ENCODE measurements at regions not wholly inside any gene's neighbourhood (a gene's known extent, or its start where the extent isn't known, plus 50 kb on each side); places are given as distances from the start of the nearest gene placed in this dataset.

DNA sequence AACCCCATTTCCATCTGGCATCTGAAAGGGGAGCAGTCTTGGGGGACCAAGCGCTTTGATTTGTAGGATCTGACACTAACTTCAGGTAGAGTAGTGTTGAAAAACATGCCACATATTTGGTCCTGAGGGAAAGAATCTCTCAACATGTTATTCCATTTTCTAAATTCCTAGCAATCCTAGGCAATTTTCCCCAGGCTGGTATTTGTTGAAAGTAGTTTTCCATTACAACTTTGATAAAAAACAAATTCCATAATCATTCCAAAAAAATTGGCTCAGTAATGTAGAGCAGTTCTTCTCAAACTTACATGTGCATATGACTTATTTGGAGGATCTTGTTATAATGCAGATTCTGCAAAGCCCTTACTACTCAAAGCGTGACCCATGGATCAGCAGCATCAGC is 477.9 kb downstream of the ACTL7B start:
- Histone ChIP-seq H3K79me2 (ENCODE audit: control insufficient read depth, insufficient read depth, low read length) (no peaks in the 10 kb centered on the region), H3K9me3 (ENCODE audit: control extremely low read depth in 1 of 3, control insufficient read depth in 2 of 3, insufficient read depth in 1 of 3, low read length in 2 of 3) (peaks cover 0 to 11% (median 0%) of the 10 kb centered on the region in 3 donors), H4K20me1 (ENCODE audit: control insufficient read depth, insufficient read depth, low read length, poor library complexity, severe bottlenecking) (no peaks in the 10 kb centered on the region), H3K4me3 (ENCODE audit: control extremely low read depth in 1 of 5, extremely low read depth in 1 of 5, insufficient read depth in 1 of 5, low read depth in 2 of 5, low read length in 4 of 5) (no peak overlapping the region), H2AFZ (ENCODE audit: insufficient read depth, low read depth, low read length, poor library complexity, severe bottlenecking) (no peak overlapping the region), H3K9ac (ENCODE audit: low read length) (no peak overlapping the region), H3K36me3 (replicated peaks in 1 of 2; ENCODE audit: control extremely low read depth in 1 of 2, control insufficient read depth in 1 of 2, extremely low read depth in 1 of 2, insufficient read depth in 2 of 2, low read length in 1 of 2) (no peaks in the 10 kb centered on the region), H3K27ac (ENCODE audit: low read length in 2 of 2) (no peak overlapping the region), H3K27me3 (replicated peaks in 1 of 4; ENCODE audit: control extremely low read depth in 1 of 4, control insufficient read depth in 3 of 4, insufficient read depth in 4 of 4, low read length in 3 of 4) (no peaks in the 10 kb centered on the region), H3K4me2 (replicated peaks; ENCODE audit: low read depth, low read length, poor library complexity, severe bottlenecking) (no peak overlapping the region), H3K4me1 (ENCODE audit: control insufficient read depth in 2 of 2, insufficient read depth in 2 of 2, low read length in 2 of 2) (no peaks in the 10 kb centered on the region)
- peaks cover 6% of the 10 kb centered on the region for H3K9me3 Mint-ChIP-seq (ENCODE audit: insufficient read depth)
- H3K4me3 Mint-ChIP-seq: no peak overlapping the region
- TF ChIP-seq EZH2 (IDR thresholded peaks at IDR 0.05; ENCODE audit: borderline replicate concordance, insufficient read depth, low read depth, low read length, poor library complexity, severe bottlenecking): no peak
- TF ChIP-seq, protein P1, sequence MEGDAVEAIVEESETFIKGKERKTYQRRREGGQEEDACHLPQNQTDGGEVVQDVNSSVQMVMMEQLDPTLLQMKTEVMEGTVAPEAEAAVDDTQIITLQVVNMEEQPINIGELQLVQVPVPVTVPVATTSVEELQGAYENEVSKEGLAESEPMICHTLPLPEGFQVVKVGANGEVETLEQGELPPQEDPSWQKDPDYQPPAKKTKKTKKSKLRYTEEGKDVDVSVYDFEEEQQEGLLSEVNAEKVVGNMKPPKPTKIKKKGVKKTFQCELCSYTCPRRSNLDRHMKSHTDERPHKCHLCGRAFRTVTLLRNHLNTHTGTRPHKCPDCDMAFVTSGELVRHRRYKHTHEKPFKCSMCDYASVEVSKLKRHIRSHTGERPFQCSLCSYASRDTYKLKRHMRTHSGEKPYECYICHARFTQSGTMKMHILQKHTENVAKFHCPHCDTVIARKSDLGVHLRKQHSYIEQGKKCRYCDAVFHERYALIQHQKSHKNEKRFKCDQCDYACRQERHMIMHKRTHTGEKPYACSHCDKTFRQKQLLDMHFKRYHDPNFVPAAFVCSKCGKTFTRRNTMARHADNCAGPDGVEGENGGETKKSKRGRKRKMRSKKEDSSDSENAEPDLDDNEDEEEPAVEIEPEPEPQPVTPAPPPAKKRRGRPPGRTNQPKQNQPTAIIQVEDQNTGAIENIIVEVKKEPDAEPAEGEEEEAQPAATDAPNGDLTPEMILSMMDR (IDR thresholded peaks at IDR 0.05): no peak
- H3K27ac Mint-ChIP-seq: no peak overlapping the region
- ATAC-seq (ENCODE audit: low read depth) (no peak), DNase-seq (no peak)
- CTCF ChIA-PET: no interaction called here
- intact Hi-C loops (cut with micrococcal nuclease): no loop called here
- no CpG with 5 or more reads among the region's 2 CpGs for WGBS (ENCODE audit: insufficient coverage)
- no peaks in the 10 kb centered on the region for H3K27me3 Mint-ChIP-seq
- POLR2A ChIA-PET: no interaction called here
- no peaks in the 10 kb centered on the region for H3K4me1 Mint-ChIP-seq

DNA sequence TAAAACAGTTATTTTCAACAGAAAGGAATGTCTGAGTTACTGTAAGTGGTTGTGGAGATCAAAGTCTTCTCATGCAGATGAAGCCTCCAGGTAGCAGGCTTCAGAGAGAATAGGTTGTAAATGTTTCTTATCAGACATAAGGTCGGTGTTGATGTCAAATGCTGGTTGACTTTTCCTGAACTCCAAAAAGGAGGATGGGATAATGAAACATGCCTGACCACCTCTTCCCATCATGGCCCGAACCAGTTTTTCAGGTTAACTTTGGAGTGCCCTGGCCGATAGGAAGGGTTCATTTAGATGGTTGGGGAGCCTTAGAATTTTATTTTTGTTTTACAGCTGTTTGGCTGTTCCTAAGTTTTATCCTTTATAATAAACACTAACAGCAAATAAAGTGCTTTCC is 478.4 kb downstream of the ACTL7B start:
- H4K20me1 ChIP-seq (ENCODE audit: control insufficient read depth, insufficient read depth, low read length, poor library complexity, severe bottlenecking): no peaks in the 10 kb centered on the region
- no peaks in the 10 kb centered on the region for H3K36me3 ChIP-seq (replicated peaks in 1 of 2; ENCODE audit: control extremely low read depth in 1 of 2, control insufficient read depth in 1 of 2, extremely low read depth in 1 of 2, insufficient read depth in 2 of 2, low read length in 1 of 2)
- TF ChIP-seq, protein P1 (IDR thresholded peaks at IDR 0.05): no peak
- TF ChIP-seq EZH2 (IDR thresholded peaks at IDR 0.05; ENCODE audit: borderline replicate concordance, insufficient read depth, low read depth, low read length, poor library complexity, severe bottlenecking): no peak
- no peaks in the 10 kb centered on the region for H3K79me2 ChIP-seq (ENCODE audit: control insufficient read depth, insufficient read depth, low read length)
- H3K4me3 ChIP-seq (ENCODE audit: control extremely low read depth in 1 of 5, extremely low read depth in 1 of 5, insufficient read depth in 1 of 5, low read depth in 2 of 5, low read length in 4 of 5): no peak overlapping the region
- intact Hi-C loops (cut with micrococcal nuclease): no loop called here
- Mint-ChIP-seq H3K27ac (no peak overlapping the region), H3K4me1 (no peaks in the 10 kb centered on the region), H3K9me3 (ENCODE audit: insufficient read depth) (peaks cover 8% of the 10 kb centered on the region), H3K4me3 (no peak overlapping the region), H3K27me3 (no peaks in the 10 kb centered on the region)
- peaks cover 0 to 11% (median 0%) of the 10 kb centered on the region in 3 donors for H3K9me3 ChIP-seq (ENCODE audit: control extremely low read depth in 1 of 3, control insufficient read depth in 2 of 3, insufficient read depth in 1 of 3, low read length in 2 of 3)
- H3K9ac ChIP-seq (ENCODE audit: low read length): no peak overlapping the region
- ChIA-PET CTCF (no interaction called here), POLR2A (no interaction called here)
- WGBS (ENCODE audit: insufficient coverage): 100% methylated on average over 1 of the region's 3 CpGs
- H3K27ac ChIP-seq (ENCODE audit: low read length in 2 of 2): no peak overlapping the region
- H3K4me1 ChIP-seq (ENCODE audit: control insufficient read depth in 2 of 2, insufficient read depth in 2 of 2, low read length in 2 of 2): no peaks in the 10 kb centered on the region
- H2AFZ ChIP-seq (ENCODE audit: insufficient read depth, low read depth, low read length, poor library complexity, severe bottlenecking): no peak overlapping the region
- no peak for ATAC-seq (ENCODE audit: low read depth)
- H3K4me2 ChIP-seq (replicated peaks; ENCODE audit: low read depth, low read length, poor library complexity, severe bottlenecking): no peak overlapping the region
- no peaks in the 10 kb centered on the region for H3K27me3 ChIP-seq (replicated peaks in 1 of 4; ENCODE audit: control extremely low read depth in 1 of 4, control insufficient read depth in 3 of 4, insufficient read depth in 4 of 4, low read length in 3 of 4)
- no peak for DNase-seq

Data from B cell (primary cell).